H1 (cell line): ENCODE measurements at regions not wholly inside any gene's neighbourhood (a gene's known extent, or its start where the extent isn't known, plus 50 kb on each side); places are given as distances from the start of the nearest gene placed in this dataset.

Experiments
- KDM4A ChIP-seq: IDR thresholded peaks from one replicate; pipeline ENCODE4 v1.7.1; 2012; ENCODE audit warnings: low read depth, mild to moderate bottlenecking, moderate library complexity, low read length, inconsistent platforms; ENCODE audit not compliant: severe bottlenecking
- PHF8 ChIP-seq: fragments of 200-600 bp; sonication (generic); conservative IDR thresholded peaks from 2 replicates; pipeline ENCODE4 v1.7.1; 2012; ENCODE audit warnings: low read depth, mild to moderate bottlenecking, inconsistent platforms, low read length, moderate library complexity

- TF ChIP-seq PHF8: no peak
- no peak for TF ChIP-seq KDM4A
Measured at GRCh38 chr2:40591774-40592173, 139.9 kb upstream of the SLC8A1 start (continued).
